GM19463 (cell line): ENCODE measurements at regions not wholly inside any gene's neighbourhood (a gene's known extent, or its start where the extent isn't known, plus 50 kb on each side); places are given as distances from the start of the nearest gene placed in this dataset.

Experiments
- ATAC-seq: cut with Tn5 transposase; IDR thresholded peaks from one replicate; pipeline ENCODE4 v1.9.1; 2021; ENCODE audit warnings: mild to moderate bottlenecking, moderate library complexity; ENCODE audit not compliant: unreplicated experiment

DNA sequence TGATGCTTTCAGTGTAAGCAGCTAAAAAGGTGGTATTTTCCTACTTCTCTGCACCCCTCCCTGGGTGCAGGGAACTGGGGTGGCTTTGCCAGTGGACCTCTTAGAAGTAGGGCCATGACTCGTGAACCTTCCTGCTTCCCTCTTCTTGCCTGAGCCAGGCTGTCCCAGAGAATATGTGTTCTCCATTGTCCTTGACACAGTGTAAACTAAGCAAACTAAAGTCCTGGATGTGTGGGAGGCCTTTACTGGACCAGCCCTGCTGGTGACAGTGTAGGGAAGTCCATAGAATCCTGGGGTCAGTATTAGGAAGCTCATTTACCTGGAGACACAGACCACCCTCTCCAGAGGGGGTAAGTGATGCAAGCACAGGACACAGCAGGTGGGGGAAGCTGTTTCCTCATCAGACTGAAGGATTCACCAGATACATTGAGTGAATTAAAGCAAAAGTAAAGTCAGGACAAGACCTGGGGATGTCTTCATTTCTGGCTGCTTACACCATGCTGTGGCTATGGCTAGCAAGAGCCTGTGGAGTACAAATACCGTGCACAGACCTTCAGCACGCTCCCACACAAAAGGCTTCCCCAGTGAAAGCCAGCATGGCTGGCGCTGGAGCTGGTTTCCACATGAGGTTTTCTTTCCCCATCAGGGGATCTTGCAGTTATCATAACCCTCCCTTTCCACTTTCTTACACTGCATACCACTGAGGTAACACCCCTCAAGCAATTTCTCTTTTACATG lies 64.8 kb upstream of the LPP start:
- no peak for ATAC-seq

DNA sequence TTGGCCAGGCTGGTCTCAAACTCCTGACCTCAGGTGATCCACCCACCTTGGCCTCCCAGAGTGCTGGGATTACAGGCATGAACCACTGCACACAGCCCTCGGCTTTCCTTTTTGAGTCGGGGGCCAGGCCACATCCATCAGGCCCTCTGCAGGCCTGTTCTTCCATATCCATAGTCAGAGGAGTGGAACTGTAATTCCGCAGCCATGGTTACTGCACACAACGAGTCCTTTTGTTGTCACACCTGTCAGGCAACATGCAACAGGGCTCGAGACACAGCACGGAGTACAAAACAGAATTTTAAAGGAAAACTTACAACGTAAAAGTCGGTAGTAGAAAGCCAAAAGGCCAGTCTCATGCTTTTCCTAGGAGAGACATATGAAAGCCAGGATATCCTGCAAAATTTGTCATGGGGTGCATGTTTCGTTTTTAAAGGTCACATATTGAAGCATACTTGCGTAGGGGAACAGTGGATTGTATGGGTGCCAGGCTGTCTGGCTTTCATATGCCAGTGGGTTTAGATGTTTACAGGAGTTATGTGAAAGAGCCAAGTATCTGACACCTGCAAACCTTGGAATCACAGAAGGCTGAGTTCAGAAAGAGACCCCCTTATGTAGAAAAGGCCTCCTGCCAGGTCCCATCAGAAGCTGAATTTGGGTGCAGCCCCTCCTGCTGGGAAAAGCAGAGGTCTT lies 63.2 kb upstream of the LPP start:
- ATAC-seq, result no peak

DNA sequence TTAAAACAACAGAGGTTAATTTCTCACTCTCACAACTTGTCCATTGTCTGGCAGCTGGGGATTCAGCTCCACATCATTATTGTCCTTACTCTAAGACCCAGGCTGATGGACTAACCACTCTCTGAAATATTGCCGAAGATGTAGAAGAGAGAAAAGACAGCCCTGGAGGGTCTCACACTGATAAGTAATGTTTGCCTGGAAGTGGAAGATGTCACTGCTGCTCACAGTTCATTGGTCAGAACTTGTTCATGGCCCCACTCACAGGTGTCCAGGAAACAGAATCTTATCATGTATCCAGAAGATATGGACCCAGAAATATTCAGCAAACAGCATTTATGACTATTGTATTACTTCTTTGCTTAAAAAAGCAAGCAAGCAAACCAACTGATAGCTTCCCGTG lies 62.2 kb upstream of the LPP start:
- no peak for ATAC-seq

DNA sequence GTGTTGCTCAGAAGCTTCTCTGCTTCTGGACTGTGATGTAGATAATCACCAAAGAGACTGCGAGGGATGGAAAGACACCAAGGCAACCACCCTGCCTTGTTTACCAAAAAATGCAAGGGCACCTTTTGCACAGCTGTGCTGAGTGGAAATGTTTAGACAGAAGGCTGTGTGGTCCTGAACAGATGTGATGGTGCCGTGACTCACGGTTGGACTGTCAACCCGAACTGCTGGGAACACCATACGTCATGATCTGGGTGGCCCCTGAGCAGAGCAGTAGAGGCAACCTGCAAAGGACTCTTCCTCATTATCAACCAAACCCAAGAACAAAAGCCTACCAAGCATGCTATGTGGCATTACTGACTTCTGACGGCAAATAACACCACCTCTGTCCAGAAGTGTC lies 61.3 kb upstream of the LPP start:
- no peak for ATAC-seq

DNA sequence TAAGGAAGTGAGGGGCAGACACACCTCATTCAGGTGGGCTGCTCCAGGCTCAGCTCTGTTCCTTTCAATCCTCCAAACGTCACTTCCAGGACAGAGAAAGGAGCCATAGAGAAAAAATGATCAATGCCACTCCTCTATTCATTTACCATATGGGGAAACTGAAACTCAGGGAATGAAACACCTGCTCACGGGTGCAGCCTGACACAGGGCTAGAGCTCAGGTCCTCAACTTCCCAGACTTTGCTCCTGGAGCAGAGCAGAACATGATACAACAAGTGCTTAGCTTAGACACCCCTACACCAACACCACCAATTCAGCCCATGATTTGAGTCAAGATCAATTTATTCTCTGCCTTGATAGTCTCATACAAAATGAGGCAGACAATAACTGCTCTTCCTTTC lies 58.5 kb upstream of the LPP start:
- no peak for ATAC-seq

DNA sequence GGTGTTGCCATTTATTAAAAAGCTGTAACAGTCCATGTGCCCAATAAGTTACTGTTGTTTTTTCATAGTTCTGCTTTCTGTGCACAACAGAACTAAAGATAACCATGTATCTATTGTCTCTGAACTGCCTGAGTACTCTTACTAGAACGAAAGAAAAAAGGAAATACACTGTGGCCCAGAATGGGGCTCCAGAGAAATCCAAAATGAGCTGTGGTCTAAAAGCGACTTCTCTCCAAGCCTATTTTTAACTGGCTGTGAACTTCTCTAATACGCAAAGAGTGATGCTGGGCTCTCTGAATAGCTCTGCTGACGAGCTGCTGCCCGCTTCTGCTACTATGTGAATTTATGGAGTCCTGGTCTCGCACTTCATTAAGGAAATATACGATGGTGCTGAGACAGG lies 56.2 kb upstream of the LPP start:
- no peak for ATAC-seq

DNA sequence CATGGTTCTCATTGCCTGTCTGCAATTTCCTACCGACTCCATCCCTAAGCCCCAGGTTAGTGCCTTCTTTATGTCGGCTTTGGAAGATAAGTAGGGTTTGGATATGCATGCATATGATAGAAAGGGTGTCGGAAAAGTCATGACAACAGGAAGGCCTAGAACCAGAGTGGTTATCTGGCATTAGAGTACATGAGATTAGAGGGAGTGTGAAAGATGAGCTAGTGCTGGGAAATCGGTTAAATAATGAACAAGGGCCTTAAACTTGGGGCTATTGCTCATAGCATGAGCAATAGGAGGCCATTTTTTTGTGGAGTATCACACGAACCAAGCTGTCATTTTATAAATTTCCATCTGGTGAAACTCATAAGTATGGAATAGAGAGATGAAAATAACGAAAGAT lies 54.0 kb upstream of the LPP start:
- ATAC-seq, result no peak

DNA sequence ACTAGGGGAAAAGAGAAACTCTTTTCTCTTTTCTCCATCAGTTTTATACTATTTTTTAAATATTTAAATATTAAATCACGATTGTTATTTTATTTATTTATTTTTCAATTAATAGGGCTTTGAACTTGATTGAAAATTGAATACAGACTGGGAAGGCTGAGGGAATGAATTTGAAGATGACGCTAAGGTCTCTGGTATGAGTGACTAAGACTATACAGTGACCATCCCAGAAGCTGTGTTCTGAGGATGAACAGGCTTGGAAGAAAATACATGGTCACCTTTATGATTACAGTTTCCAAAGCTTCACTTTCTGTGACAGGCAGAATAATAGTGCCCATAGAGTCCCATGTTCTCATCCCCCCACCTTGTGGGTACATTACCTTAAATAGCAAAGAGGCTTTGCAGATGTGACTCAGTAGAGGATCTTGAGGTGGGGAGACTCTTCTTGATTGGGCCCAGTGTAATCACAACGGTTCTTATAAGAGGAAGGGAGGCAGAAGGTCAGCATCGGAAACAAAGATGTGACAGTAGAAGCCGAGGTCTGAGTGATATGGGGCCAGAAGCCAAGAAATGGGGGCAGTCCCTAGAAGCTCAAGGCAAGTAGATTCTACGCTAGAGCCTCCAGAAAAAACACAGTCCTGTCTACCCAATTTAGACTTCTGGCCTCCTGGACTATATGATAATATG lies 51.0 kb upstream of the LPP start:
- ATAC-seq, result no peak

DNA sequence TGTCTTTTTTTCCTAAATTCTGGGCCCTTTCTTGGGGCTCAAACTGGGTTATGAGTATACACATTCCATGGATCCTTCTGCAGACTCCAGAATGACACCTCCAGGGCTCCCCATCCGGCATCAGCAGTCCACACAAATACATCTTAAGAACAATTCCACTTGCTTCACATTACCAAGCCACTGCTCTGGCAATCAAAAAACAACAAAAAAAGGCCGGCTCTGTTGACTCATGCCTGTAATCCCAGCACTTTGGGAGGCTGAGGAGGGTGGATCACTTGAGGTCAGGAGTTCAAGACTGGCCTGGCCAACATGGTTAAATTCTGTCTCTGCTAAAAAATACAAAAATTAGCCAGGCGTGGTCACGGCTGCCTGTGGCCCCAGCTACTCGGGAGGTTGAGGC lies 49.9 kb upstream of the LPP start:
- no peak for ATAC-seq
